Vagina (tissue), 2 donors: ENCODE measurements at regions not wholly inside any gene's neighbourhood (a gene's known extent, or its start where the extent isn't known, plus 50 kb on each side); places are given as distances from the start of the nearest gene placed in this dataset.

Source experiments
- DNase-seq, 2 donors: peaks; one replicate each; pipeline ENCODE4 v3.0.0-alpha.2; 2017; ENCODE audit errors: extremely low spot score in 2 of 2
- H3K27ac ChIP-seq: fragments of 200-600 bp; sonication (generic); one replicate; pipeline ENCODE4 v1.5.1; 2019
- H3K27me3 ChIP-seq: fragments of 200-600 bp; sonication (generic); one replicate; pipeline ENCODE4 v1.5.1; 2019
- H3K36me3 ChIP-seq, 2 donors: fragments of 200-600 bp; sonication (generic); one replicate each; pipeline ENCODE4 v1.5.1; 2017 to 2019
- H3K4me1 ChIP-seq: fragments of 200-600 bp; sonication (generic); one replicate; pipeline ENCODE4 v1.5.1; 2019
- H3K4me3 ChIP-seq, 2 donors: fragments of 200-600 bp; sonication (generic); 1 replicate in 1 of 2; 2 replicates in 1 of 2; pipeline ENCODE4 v1.5.1; 2016 to 2019
- H3K9me3 ChIP-seq: fragments of 200-600 bp; sonication (generic); one replicate; pipeline ENCODE4 v1.5.1; 2019
- POLR2A ChIP-seq, 2 donors: fragments of 450-650 bp; IDR thresholded peaks; one replicate each; pipeline ENCODE4 v1.6.1; 2017; ENCODE audit warnings: antibody characterized with exemption in 2 of 2, mild to moderate bottlenecking in 2 of 2, moderate library complexity in 2 of 2
- POLR2AphosphoS5 ChIP-seq, 2 donors: sonication (generic); formaldehyde crosslinking; IDR thresholded peaks; one replicate each; pipeline ENCODE4 v1.9.0; 2017; ENCODE audit warnings: antibody characterized with exemption in 2 of 2, mild to moderate bottlenecking in 2 of 2, low read depth in 1 of 2; ENCODE audit not compliant: insufficient read depth in 1 of 2
- intact Hi-C: fragments of 100-400 bp; cut with DNase I; formaldehyde crosslinking; loops from one replicate; pipeline ENCODE4 v1.15.1; 2023
- TF ChIP-seq, protein P1 (sequence below), 3 experiments: fragments of 450-650 bp in 2 of 3; fragments of 200-600 bp in 1 of 3; sonication (generic) in 1 of 3; IDR thresholded peaks; one replicate each; pipeline ENCODE4 v1.5.1; 2017 to 2019; ENCODE audit warnings: antibody characterized with exemption in 3 of 3, mild to moderate bottlenecking in 2 of 3, moderate library complexity in 2 of 3

DNA sequence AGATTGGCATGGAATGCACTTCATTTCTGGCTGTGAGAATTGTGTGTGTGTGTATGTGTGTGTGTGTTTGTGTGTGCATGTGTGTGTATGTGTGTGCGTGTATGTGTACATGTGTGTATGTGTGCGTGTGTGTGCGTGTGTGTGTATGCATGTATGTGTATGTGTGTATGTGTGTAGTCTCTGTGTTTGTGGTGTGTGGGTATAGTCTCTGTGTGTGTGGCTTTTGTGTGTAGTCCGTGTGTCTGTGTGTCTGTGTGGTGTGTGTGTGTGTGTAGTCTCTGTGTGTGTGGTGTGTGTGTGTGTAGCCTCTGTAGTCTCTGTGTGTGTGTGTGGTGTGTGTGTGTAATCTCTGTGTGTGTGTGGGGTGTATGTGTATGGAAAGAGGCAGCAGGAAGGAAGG lies 247.3 kb upstream of the SOX11 start:
- Histone ChIP-seq H3K4me1 (no peaks in the 10 kb centered on the region), H3K27me3 (no peaks in the 10 kb centered on the region), H3K27ac (no peak overlapping the region), H3K9me3 (no peaks in the 10 kb centered on the region), H3K4me3 (no peak overlapping the region), H3K36me3 (no peaks in the 10 kb centered on the region)
- DNase-seq, result no peak
- intact Hi-C loops, result no loop called here
- TF ChIP-seq POLR2AphosphoS5 (IDR thresholded peaks at IDR 0.05; ENCODE audit: insufficient read depth in 1 of 2, low read depth in 1 of 2) (no peak), POLR2A (IDR thresholded peaks at IDR 0.05) (no peak)

DNA sequence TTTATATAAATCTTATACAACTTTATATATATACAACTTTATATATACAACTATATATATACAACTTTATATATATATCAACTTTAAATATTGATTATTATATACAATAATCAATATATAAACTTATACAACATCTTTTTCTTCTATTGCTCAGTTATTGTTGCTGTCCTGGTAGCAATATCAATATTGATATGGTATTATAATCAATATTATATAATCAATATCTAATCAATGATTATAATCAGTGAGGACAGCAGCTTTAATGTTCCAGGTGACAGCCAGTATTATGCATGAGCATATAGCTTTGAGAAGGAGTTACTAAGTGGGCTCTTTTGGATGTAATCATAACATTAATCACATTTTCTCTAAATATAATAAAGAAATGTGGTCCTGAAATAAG lies 242.3 kb upstream of the SOX11 start:
- Histone ChIP-seq H3K27me3 (no peaks in the 10 kb centered on the region), H3K27ac (no peak overlapping the region), H3K9me3 (no peaks in the 10 kb centered on the region), H3K4me1 (no peaks in the 10 kb centered on the region), H3K4me3 (no peak overlapping the region), H3K36me3 (no peaks in the 10 kb centered on the region)
- DNase-seq, result no peak
- intact Hi-C loops, result no loop called here
- TF ChIP-seq POLR2AphosphoS5 (IDR thresholded peaks at IDR 0.05; ENCODE audit: insufficient read depth in 1 of 2, low read depth in 1 of 2), result no peak
- no peak for TF ChIP-seq POLR2A (IDR thresholded peaks at IDR 0.05)
- TF ChIP-seq, protein P1, sequence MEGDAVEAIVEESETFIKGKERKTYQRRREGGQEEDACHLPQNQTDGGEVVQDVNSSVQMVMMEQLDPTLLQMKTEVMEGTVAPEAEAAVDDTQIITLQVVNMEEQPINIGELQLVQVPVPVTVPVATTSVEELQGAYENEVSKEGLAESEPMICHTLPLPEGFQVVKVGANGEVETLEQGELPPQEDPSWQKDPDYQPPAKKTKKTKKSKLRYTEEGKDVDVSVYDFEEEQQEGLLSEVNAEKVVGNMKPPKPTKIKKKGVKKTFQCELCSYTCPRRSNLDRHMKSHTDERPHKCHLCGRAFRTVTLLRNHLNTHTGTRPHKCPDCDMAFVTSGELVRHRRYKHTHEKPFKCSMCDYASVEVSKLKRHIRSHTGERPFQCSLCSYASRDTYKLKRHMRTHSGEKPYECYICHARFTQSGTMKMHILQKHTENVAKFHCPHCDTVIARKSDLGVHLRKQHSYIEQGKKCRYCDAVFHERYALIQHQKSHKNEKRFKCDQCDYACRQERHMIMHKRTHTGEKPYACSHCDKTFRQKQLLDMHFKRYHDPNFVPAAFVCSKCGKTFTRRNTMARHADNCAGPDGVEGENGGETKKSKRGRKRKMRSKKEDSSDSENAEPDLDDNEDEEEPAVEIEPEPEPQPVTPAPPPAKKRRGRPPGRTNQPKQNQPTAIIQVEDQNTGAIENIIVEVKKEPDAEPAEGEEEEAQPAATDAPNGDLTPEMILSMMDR (IDR thresholded peaks at IDR 0.05), result no peak

DNA sequence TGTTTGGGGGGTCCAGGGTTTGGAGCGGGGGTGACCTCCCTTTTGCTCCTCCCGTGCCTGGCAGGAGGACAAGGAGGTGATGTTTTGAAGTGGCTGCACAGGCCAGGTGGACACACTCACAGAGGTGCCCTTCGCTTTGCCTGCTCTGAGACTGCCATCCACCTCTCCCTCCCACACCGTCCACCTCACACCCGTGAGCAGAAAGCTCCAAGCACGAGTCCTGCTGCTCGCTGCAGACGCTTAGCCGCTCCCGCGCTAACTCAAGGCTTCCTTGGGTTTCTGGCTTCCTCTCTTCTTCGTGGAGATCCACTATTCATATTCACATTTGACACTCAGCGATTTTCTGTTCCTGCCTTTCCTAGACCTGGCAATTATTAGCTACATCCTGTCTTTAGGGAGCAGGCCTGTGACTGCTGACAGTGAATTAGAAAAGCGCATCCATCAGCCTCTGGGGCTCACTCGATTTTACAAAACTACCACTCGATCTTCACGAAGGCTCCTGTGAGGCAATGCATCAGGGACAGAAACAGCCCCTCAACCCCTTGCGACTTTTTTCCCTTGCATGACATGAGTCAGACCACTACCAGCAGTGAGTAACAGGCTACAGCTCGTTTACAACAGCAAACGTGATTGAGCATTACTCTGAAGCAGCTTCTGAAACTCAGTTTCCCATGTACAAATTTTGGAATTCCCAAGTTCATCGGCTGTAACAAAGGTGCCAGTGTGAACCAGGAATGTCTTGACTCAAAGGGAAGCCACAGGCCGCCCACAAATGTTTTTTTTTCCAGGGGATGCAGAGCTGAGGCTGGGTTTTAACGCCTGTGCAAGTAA lies 238.7 kb upstream of the SOX11 start:
- Histone ChIP-seq H3K36me3 (no peaks in the 10 kb centered on the region), H3K9me3 (no peaks in the 10 kb centered on the region), H3K4me1 (no peaks in the 10 kb centered on the region), H3K4me3 (no peak overlapping the region), H3K27ac (no peak overlapping the region), H3K27me3 (no peaks in the 10 kb centered on the region)
- no peak for TF ChIP-seq POLR2AphosphoS5 (IDR thresholded peaks at IDR 0.05; ENCODE audit: insufficient read depth in 1 of 2, low read depth in 1 of 2)
- no peak for TF ChIP-seq POLR2A (IDR thresholded peaks at IDR 0.05)
- TF ChIP-seq, protein P1 (IDR thresholded peaks at IDR 0.05), result no peak
- no peak for DNase-seq
- intact Hi-C loops, result no loop called here

DNA sequence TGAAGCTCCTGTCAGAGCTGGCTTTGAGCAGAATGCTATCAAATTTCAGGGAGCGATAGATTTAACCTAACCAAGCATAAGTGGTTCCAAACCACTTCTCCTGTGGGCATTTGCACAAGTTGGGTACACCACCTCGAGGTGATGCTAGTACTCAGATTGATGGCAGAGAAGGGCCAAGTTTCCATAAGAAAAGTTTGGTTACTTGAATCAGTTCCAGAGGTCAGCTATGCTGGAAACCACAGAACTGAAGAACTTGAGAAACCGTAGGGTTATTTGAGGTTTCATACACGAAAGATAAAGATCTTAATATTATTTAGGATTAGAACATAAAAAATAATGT lies 238.2 kb upstream of the SOX11 start:
- Histone ChIP-seq H3K36me3 (no peaks in the 10 kb centered on the region), H3K4me1 (no peaks in the 10 kb centered on the region), H3K4me3 (no peak overlapping the region), H3K9me3 (no peaks in the 10 kb centered on the region), H3K27ac (no peak overlapping the region), H3K27me3 (no peaks in the 10 kb centered on the region)
- DNase-seq, result no peak
- TF ChIP-seq POLR2A (IDR thresholded peaks at IDR 0.05) (no peak), POLR2AphosphoS5 (IDR thresholded peaks at IDR 0.05; ENCODE audit: insufficient read depth in 1 of 2, low read depth in 1 of 2) (no peak)
- TF ChIP-seq, protein P1 (IDR thresholded peaks at IDR 0.05), result no peak
- intact Hi-C loops, result no loop called here

DNA sequence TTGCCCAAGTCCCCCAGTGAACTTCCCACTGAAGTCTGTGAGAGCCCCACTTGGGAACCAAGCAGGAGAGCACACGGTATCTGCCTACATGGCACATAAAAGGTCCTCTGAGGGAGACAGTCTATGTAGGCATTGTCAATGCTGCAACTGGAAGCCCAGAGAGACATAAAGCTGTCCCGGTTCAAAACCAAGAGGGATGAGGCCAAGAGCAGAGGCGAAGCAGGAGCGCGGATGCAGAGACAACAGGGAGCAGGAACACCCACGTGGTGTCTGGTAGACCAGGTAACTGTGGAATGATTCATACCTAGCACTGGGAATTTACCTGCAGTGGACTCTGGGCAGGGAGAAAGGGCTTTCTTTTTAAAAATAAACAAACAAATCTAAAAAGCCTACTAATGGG lies 233.1 kb upstream of the SOX11 start:
- no peak for DNase-seq
- no peaks in the 10 kb centered on the region for H3K9me3 ChIP-seq
- no peaks in the 10 kb centered on the region for H3K27me3 ChIP-seq
- H3K4me1 ChIP-seq, result no peaks in the 10 kb centered on the region
- intact Hi-C loops, result no loop called here
- H3K4me3 ChIP-seq, result no peak overlapping the region
- TF ChIP-seq POLR2A (IDR thresholded peaks at IDR 0.05) (no peak), POLR2AphosphoS5 (IDR thresholded peaks at IDR 0.05; ENCODE audit: insufficient read depth in 1 of 2, low read depth in 1 of 2) (no peak)
- TF ChIP-seq, protein P1 (IDR thresholded peaks at IDR 0.05), result no peak
- H3K36me3 ChIP-seq, result no peaks in the 10 kb centered on the region
- no peak overlapping the region for H3K27ac ChIP-seq
